ENCODE measurements at regions not wholly inside any gene's neighbourhood (a gene's known extent, or its start where the extent isn't known, plus 50 kb on each side); places are given as distances from the start of the nearest gene placed in this dataset.

DNA sequence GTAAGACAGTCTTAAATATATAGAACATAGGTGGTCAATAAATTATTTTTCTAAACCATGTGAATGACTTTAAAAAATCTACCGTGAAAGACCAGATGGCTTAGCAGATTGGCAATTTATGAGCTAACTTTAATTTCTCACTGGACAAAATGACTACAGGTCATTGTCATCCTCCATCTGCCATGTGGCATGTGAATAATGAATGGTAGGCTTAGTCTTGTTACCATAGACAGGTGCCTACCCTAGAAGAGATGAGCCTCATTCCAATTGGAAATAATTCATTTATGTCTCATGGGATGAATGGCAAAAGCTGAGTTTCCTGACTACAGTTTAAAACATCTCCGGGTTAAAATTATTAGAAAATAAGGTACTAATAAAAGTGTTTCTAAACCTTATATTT, 1043.3 kb downstream of the FAT4 start:
- H3K4me3 ChIP-seq (replicated peaks in 1 of 4; ENCODE audit: control extremely low read depth in 1 of 4, insufficient read depth in 1 of 4, low read depth in 3 of 4, low read length in 4 of 4): no peak overlapping the region
- no peaks in the 10 kb centered on the region for H3K36me3 ChIP-seq (ENCODE audit: control insufficient read depth, insufficient read depth, low read length)
- no peak overlapping the region for H3K4me2 ChIP-seq (ENCODE audit: extremely low read depth, insufficient read depth, low read length)
- H3K79me2 ChIP-seq (ENCODE audit: control insufficient read depth, insufficient read depth, low read length): no peaks in the 10 kb centered on the region
- H3K27ac ChIP-seq (ENCODE audit: insufficient read depth, low read length): no peak overlapping the region
- H4K20me1 ChIP-seq (ENCODE audit: control insufficient read depth, extremely low read depth, insufficient read depth, low read length): no peaks in the 10 kb centered on the region
- no peaks in the 10 kb centered on the region for H3K27me3 ChIP-seq (ENCODE audit: control insufficient read depth, insufficient read depth, low read length)
- no peak overlapping the region for H3K9ac ChIP-seq (ENCODE audit: insufficient read depth, low read length)
- TF ChIP-seq CTCF (conservative IDR thresholded peaks at IDR 0.05 in 1 of 2, IDR thresholded peaks at IDR 0.05 in 1 of 2; ENCODE audit: low read depth in 1 of 2, low read length in 2 of 2): no peak
- TF ChIP-seq EZH2 (IDR thresholded peaks at IDR 0.05; ENCODE audit: low read length, missing control alignments): no peak
- no peaks in the 10 kb centered on the region for H3K9me3 ChIP-seq (ENCODE audit: control insufficient read depth, insufficient read depth, low read depth, low read length)
- no peak overlapping the region for H2AFZ ChIP-seq (ENCODE audit: low read length)
- H3K4me1 ChIP-seq (ENCODE audit: control insufficient read depth, extremely low read depth, insufficient read depth, low read length): no peaks in the 10 kb centered on the region
- DNase-seq (ENCODE audit: low read depth in 2 of 2): no peak

GRCh38 chr4:126361287-126361686, 1046.5 kb downstream of the FAT4 start:
- Histone ChIP-seq H3K9me3 (ENCODE audit: control insufficient read depth, insufficient read depth, low read depth, low read length) (no peaks in the 10 kb centered on the region), H3K4me1 (ENCODE audit: control insufficient read depth, extremely low read depth, insufficient read depth, low read length) (no peaks in the 10 kb centered on the region), H3K36me3 (ENCODE audit: control insufficient read depth, insufficient read depth, low read length) (no peaks in the 10 kb centered on the region), H2AFZ (ENCODE audit: low read length) (no peak overlapping the region), H3K4me2 (ENCODE audit: extremely low read depth, insufficient read depth, low read length) (no peak overlapping the region), H3K4me3 (replicated peaks in 1 of 4; ENCODE audit: control extremely low read depth in 1 of 4, insufficient read depth in 1 of 4, low read depth in 3 of 4, low read length in 4 of 4) (no peak overlapping the region), H3K27me3 (ENCODE audit: control insufficient read depth, insufficient read depth, low read length) (no peaks in the 10 kb centered on the region), H3K9ac (ENCODE audit: insufficient read depth, low read length) (no peak overlapping the region), H4K20me1 (ENCODE audit: control insufficient read depth, extremely low read depth, insufficient read depth, low read length) (no peaks in the 10 kb centered on the region), H3K79me2 (ENCODE audit: control insufficient read depth, insufficient read depth, low read length) (no peaks in the 10 kb centered on the region), H3K27ac (ENCODE audit: insufficient read depth, low read length) (no peak overlapping the region)
- no peak for DNase-seq (ENCODE audit: low read depth in 2 of 2)
- TF ChIP-seq CTCF (conservative IDR thresholded peaks at IDR 0.05 in 1 of 2, IDR thresholded peaks at IDR 0.05 in 1 of 2; ENCODE audit: low read depth in 1 of 2, low read length in 2 of 2) (no peak), EZH2 (IDR thresholded peaks at IDR 0.05; ENCODE audit: low read length, missing control alignments) (no peak)

DNA sequence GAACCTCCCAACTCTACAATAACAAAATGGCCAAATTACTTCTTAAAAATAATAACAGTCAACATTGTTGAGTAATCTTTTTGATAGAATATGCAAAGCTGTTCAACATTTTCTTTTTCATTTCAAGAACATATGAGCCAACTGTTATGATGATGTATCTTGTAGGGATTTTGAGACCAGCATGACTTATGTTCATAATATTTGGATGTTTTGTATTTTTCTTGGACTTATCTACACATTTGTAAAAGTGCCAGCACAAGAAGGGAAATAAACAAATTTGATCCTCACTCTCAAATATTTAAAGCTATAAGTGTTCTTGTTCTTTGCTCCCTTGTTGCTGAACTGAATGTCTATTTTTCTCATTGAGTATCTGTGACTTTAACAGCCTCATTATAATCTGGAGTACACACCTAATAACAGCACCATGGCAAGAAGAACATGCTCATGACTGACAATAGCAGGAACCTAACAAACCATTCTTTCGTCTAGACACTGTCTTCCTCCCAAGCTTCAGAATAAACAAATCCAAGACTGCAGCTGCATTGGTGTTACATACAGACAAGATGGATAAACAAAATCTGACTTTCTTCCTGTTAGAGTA, 1049.7 kb downstream of the FAT4 start:
- H3K9me3 ChIP-seq (ENCODE audit: control insufficient read depth, insufficient read depth, low read depth, low read length): no peaks in the 10 kb centered on the region
- H3K9ac ChIP-seq (ENCODE audit: insufficient read depth, low read length): no peak overlapping the region
- no peak overlapping the region for H3K4me3 ChIP-seq (replicated peaks in 1 of 4; ENCODE audit: control extremely low read depth in 1 of 4, insufficient read depth in 1 of 4, low read depth in 3 of 4, low read length in 4 of 4)
- peak in 1 of 2 donors; percentile 83 for DNase-seq (ENCODE audit: low read depth in 2 of 2)
- H3K4me1 ChIP-seq (ENCODE audit: control insufficient read depth, extremely low read depth, insufficient read depth, low read length): no peaks in the 10 kb centered on the region
- no peaks in the 10 kb centered on the region for H3K36me3 ChIP-seq (ENCODE audit: control insufficient read depth, insufficient read depth, low read length)
- TF ChIP-seq CTCF (conservative IDR thresholded peaks at IDR 0.05 in 1 of 2, IDR thresholded peaks at IDR 0.05 in 1 of 2; ENCODE audit: low read depth in 1 of 2, low read length in 2 of 2): no peak
- TF ChIP-seq EZH2 (IDR thresholded peaks at IDR 0.05; ENCODE audit: low read length, missing control alignments): no peak
- H4K20me1 ChIP-seq (ENCODE audit: control insufficient read depth, extremely low read depth, insufficient read depth, low read length): no peaks in the 10 kb centered on the region
- H3K79me2 ChIP-seq (ENCODE audit: control insufficient read depth, insufficient read depth, low read length): no peaks in the 10 kb centered on the region
- no peak overlapping the region for H3K4me2 ChIP-seq (ENCODE audit: extremely low read depth, insufficient read depth, low read length)
- H3K27me3 ChIP-seq (ENCODE audit: control insufficient read depth, insufficient read depth, low read length): no peaks in the 10 kb centered on the region
- no peak overlapping the region for H2AFZ ChIP-seq (ENCODE audit: low read length)
- H3K27ac ChIP-seq (ENCODE audit: insufficient read depth, low read length): no peak overlapping the region

Data from fibroblast of lung (primary cell).